ENCODE measurements at regions not wholly inside any gene's neighbourhood (a gene's known extent, or its start where the extent isn't known, plus 50 kb on each side); places are given as distances from the start of the nearest gene placed in this dataset.
A peak's percentile ranks its signal among the peaks of the same experiment; 100 is the strongest.

DNA sequence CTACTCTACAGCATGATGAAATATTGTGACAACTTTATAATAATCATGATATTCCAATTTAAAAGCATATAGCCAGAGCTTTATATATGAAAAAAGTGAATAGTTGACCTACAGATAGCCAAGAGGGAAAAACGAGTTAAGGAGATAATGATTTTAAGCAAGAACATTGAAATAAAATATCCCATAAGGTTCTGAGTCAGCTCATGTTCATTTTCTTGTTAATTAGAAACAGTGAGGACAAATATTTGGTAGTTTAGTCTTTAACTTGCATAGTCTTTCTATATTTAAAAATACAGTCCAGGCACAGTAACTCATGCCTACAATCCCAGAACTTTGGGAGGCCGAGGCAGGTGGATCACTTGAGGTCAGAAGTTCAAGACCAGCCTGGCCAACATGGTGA, 55.8 kb upstream of the CDH6 start:
- DNase-seq: no peak

- DNase-seq: no peak
Measured at GRCh38 chr5:31135542-31135941, 57.9 kb upstream of the CDH6 start.

DNA sequence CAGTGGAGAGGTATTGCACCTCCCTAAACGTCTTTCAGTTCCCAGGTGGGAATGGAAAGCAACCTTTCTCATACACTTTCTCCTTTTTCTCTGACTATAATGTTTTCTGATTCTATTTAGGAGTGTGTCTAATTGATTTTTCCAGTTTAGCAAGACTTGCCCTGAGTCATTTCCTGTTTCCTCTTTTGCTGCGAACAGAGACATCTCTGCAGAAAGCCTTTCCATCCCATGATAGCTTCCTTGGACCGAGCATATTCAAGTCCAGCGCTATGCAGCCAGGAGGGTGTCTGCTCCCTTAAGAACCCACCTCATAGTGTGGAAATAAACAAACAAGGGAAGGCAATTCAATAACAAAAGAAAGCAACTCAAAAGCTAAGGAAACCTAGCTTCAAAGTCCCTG, 60.0 kb upstream of the CDH6 start:
- no peak for DNase-seq

DNA sequence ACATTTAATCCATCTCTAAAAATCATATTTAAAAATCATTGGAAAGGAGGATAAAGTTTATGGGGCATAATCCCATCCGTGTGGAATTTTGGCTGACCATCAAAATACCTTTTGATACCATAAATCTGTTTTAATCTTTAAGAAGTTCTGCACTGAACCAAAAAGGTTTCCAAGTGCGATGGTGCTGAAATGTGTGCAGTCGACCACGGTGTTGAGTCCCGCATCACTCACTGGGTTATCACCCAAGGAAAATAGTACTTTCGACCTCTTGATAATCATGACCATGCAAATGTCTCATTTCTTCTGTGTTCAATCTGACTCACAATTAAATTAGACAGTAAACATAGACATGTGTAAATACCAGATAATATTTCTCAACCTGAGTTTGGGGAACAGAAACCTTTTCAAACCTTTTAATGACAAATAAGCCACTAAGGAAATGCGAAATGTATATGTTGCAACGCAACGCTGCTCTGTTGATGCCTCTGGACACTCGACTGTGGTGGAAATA, 62.0 kb upstream of the CDH6 start:
- DNase-seq: no peak

DNA sequence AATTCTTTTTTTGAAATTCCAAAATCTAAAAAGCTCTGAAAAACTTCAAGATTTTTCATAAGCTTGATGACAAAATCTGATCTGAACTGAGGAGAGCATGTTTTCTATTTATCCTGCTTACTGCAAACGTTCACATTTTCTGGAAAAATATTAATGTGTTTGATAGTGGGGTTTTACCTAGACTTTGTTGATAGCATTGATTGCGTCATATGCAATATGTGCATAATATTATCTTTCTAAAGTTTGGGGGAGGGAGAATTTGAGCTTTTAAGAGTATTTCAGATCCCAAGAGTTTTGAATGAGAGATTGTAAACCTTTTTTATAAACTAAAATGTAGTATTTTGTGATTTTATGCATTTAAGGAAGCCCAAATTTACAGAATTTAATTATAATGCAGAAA, 62.8 kb upstream of the CDH6 start:
- no peak for DNase-seq

DNA sequence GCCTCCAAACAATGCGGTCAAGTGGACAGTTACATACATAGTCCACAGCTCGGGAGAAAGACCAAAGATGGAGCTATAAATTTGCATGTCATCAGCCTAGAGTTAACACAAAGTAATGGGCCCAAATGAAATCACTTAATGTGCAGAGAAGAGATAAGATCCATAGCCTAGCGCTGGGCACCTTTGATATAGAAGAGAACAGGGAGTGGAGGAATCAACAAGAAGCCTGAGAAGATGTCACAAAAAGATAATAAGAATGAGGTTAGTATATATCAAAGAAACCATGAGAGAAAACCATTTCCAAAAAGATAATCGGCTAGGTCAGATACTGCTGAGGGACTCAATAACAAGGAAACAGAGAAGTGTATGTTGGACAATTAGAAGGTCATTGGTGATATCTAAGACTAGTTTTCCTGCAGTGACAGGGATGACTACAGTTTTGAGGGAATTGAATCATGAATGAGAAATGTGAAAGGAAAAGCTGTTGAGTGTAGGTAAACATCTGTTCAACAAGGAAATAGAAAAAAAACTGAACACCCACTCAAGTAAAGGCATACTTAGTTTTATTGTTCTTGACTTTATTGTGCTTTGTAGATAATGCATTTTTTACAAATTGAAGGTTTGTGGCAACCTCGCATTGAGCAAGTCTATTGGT, 68.7 kb upstream of the CDH6 start:
- no peak for DNase-seq

- no peak for DNase-seq
Measured at GRCh38 chr5:31124026-31124425, 69.5 kb upstream of the CDH6 start.

GRCh38 chr5:31122998-31123951, 70.2 kb upstream of the CDH6 start:
- DNase-seq: no peak

- DNase-seq: no peak
Measured at GRCh38 chr5:31121224-31121623, 72.3 kb upstream of the CDH6 start.

GRCh38 chr5:31120642-31120948, 72.9 kb upstream of the CDH6 start:
- no peak for DNase-seq

GRCh38 chr5:31119938-31120641, 73.4 kb upstream of the CDH6 start:
- no peak for DNase-seq

- no peak for DNase-seq
Measured at GRCh38 chr5:31116466-31117031, 76.9 kb upstream of the CDH6 start.

DNA sequence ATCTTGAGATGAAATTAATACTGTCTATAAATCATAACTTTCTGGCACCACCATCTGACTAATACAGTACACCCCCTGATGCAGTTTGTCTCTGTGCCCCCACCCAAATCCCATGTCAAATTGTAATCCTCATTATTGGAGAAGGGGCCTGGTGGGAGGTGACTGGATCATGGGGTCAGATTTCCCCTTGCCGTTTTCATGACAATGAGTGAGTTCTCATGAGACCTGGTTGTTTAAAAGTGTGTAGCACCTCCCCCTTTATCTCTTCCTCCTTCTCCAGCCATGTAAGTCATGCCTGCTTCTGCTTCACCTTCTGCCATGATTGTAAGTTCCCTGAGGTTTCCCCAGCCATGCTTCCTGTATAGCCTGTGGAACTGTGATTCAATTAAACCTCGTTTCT, 78.7 kb upstream of the CDH6 start:
- no peak for DNase-seq

GRCh38 chr5:31113666-31114350, 79.7 kb upstream of the CDH6 start:
- DNase-seq: no peak

DNA sequence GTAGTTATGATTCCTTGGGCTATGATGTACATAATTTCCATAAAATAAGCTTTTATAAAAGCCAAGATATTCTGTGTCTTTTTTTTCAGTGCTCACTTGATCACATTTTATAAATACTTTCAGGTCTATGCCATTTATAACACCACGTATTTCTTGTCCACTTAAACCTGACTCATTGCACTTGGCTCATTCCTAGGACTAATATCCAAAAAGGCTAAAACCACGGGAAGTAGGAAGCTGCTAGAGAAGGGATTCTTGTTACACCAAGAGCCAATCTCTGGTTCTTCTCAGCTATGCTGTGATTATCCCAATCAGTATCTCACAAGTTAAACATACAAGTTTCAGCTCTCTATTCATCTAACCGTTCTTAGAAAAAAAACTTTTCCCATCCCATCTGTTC, 80.4 kb upstream of the CDH6 start:
- DNase-seq: no peak

DNA sequence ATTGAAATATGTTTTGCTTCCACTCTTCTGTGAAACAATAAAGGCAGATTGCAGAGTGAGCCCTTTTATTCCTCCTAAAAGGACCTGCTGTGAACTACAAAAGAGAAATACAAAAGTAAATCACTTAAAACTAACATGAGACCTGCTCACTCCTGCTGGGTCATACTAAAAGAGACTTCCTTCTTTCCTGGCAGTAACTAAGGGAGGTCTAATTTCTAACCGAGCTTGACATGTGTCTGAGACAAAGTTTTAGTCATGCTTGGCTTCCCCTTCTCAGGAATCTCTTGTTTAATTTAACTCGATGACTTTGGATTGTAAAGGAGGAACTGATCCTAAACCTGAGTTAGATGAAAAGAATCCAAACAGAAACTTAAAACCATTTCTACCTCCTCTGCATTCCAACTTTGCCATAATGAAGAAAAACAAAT, 86.4 kb upstream of the CDH6 start:
- DNase-seq: peak; percentile 88

DNA sequence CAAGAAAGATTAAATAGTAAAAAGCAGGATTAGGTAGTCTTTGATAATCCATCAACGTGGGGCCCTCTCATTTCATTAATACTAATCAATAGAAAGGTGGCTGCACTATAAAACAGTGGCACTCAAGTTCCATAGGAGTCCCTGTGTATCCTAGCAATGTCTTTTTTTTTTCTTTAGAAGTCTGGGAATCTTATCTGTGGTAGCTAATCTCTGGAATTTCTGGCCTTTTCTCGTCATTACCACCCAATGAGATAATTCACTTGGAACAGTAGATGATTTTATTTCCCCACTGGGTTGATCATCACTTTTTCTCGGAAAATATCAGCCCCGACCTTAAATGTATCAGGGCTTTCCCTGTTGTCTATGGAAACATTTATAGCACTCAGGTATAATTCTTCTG, 86.8 kb upstream of the CDH6 start:
- DNase-seq: no peak

DNA sequence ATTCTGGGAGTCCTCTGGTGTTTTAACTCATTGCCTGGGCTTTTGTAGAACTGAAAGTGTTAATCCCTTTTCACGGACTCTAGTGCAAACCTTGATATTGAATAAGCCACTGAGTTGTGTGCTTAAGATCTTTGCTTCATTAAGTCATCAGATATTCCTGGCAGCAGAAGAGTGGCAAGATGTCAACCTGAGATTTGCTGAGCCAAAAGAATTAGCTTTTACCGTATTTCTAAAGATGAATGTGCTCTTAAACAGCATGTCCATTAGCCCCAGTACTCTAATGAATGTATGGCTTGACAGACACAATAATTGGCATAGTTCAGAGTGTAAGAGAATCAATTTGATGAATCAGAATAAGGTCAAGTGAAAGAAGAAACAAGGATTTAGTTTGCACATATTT, 87.2 kb upstream of the CDH6 start:
- no peak for DNase-seq

DNA sequence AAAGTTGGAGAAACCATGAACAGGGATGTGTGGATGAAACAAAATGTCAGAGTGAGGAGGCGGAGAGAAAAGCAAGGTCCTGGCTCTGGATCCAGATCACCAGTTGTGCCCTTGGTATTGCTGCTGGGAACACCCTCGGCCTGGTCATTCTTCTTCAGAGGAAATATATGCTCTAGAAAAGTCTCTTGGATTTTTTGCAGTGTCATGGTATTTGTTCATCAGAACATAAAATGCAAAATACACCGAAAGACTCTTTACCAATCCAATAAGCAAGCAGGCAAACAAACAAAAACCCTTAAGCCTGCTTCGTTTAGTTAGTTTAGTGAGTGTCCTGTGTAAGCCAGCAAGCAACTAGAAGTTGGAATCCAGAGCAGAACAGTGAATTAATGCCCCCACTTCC, 88.7 kb upstream of the CDH6 start:
- no peak for DNase-seq

- no peak for DNase-seq
Measured at GRCh38 chr5:31100781-31101310, 92.6 kb upstream of the CDH6 start.

- DNase-seq: no peak
Measured at GRCh38 chr5:31100047-31100575, 93.4 kb upstream of the CDH6 start.

DNA sequence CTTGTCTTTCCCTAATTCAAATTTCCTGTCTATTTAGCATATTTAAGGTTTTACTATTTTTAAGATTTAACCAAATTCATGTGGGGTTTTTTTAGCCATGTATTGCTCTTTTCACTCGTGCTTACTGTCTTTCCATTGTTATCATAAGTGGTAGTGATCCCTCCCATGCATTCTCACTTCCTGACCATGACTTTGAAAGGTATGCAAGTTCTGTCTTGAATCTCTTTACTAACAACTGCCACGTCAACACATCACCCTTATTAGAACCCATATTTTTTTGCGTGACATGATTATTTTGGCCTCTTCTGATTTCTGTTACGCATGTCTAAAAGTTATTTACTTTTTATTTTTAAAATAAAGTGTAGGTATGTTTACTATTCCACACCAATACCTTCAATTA, 94.7 kb upstream of the CDH6 start:
- no peak for DNase-seq
